WTC11 (cell line): ENCODE measurements at regions not wholly inside any gene's neighbourhood (a gene's known extent, or its start where the extent isn't known, plus 50 kb on each side); places are given as distances from the start of the nearest gene placed in this dataset.
"Not testable (repeated sequence)": the region's sequence is repeated elsewhere in the genome, so short reads cannot be mapped to it uniquely, and the experiment has no call there.

Source experiments
- ATAC-seq: fragments of 200-7000 bp; cut with Tn5 transposase; 2 replicates; pipeline ENCODE4 v1.10.0; 2021; ENCODE audit warnings: mild to moderate bottlenecking, moderate library complexity
- CTCF ChIA-PET: fragments of 300-600 bp; sonication (Branson Sonifier 250); formaldehyde crosslinking; loops from one replicate; lab custom pipeline; 2021; ENCODE audit warnings: antibody characterized with exemption; lab: Charles Lee
- POLR2A ChIA-PET: fragments of 350-600 bp; sonication (Branson Sonifier 250); formaldehyde crosslinking; loops from one replicate; lab custom pipeline; 2021; ENCODE audit warnings: antibody characterized with exemption; lab: Charles Lee
- DNase-seq: peaks from one replicate; pipeline ENCODE4 v3.0.0; 2021; ENCODE audit warnings: low spot score
- H3K27ac Mint-ChIP-seq: 2 replicates; pipeline ENCODE4 v1.8.0; 2021; ENCODE audit warnings: mixed read lengths
- H3K27me3 Mint-ChIP-seq: 2 replicates; pipeline ENCODE4 v1.8.0; 2021; ENCODE audit warnings: low read depth, mild to moderate bottlenecking, moderate library complexity, mixed read lengths
- H3K36me3 Mint-ChIP-seq: 2 replicates; pipeline ENCODE4 v1.8.0; 2021; ENCODE audit warnings: mixed read lengths
- H3K4me1 Mint-ChIP-seq: 2 replicates; pipeline ENCODE4 v1.8.0; 2022; ENCODE audit warnings: mixed read lengths
- H3K4me3 Mint-ChIP-seq: 2 replicates; pipeline ENCODE4 v1.8.0; 2021; ENCODE audit warnings: mild to moderate bottlenecking, moderate library complexity, mixed read lengths
- H3K9me3 Mint-ChIP-seq: 2 replicates; pipeline ENCODE4 v1.8.0; 2021; ENCODE audit warnings: mixed read lengths
- FOXK1 ChIP-seq: sonication (generic); formaldehyde crosslinking; IDR thresholded peaks from 2 replicates; pipeline ENCODE4 v1.8.0; 2022; ENCODE audit warnings: mild to moderate bottlenecking, moderate library complexity, missing genetic modification reagents
- KAT7 ChIP-seq: sonication (generic); formaldehyde crosslinking; IDR thresholded peaks from 2 replicates; pipeline ENCODE4 v1.8.1; 2023; ENCODE audit warnings: missing genetic modification reagents, mild to moderate bottlenecking, borderline replicate concordance
- PRRX2 ChIP-seq: fragments of 250-450 bp; sonication (Bioruptor Pico); IDR thresholded peaks from 2 replicates; pipeline ENCODE4 v1.8.0; 2021; ENCODE audit warnings: mild to moderate bottlenecking
- ZBTB21 ChIP-seq: sonication (generic); formaldehyde crosslinking; IDR thresholded peaks from 2 replicates; pipeline ENCODE4 v1.8.1; 2023; ENCODE audit warnings: mild to moderate bottlenecking, missing genetic modification reagents, borderline replicate concordance
- TF ChIP-seq, protein P1 (sequence below): sonication (generic); formaldehyde crosslinking; IDR thresholded peaks from 2 replicates; pipeline ENCODE4 v1.8.0; 2022; ENCODE audit warnings: mild to moderate bottlenecking, missing genetic modification reagents
- TF ChIP-seq, protein P2 (sequence below): sonication (generic); formaldehyde crosslinking; IDR thresholded peaks from 2 replicates; pipeline ENCODE4 v1.8.1; 2022; ENCODE audit warnings: mild to moderate bottlenecking, missing genetic modification reagents, moderate library complexity, borderline replicate concordance
- TF ChIP-seq, protein P3 (sequence below): fragments of 200-600 bp; IDR thresholded peaks from 2 replicates; pipeline ENCODE4 v1.8.0; 2022; ENCODE audit warnings: antibody characterized with exemption
- TF ChIP-seq, protein P4 (sequence below): fragments of 250-450 bp; sonication (Bioruptor Pico); IDR thresholded peaks from 2 replicates; pipeline ENCODE4 v1.9.0; 2021; ENCODE audit warnings: mild to moderate bottlenecking
- TF ChIP-seq, protein P5 (sequence below): sonication (generic); formaldehyde crosslinking; IDR thresholded peaks from 2 replicates; pipeline ENCODE4 v1.8.1; 2023; ENCODE audit warnings: mild to moderate bottlenecking, missing genetic modification reagents
- TF ChIP-seq, protein P6 (sequence below): sonication (generic); formaldehyde crosslinking; IDR thresholded peaks from 2 replicates; pipeline ENCODE4 v1.8.1; 2023; ENCODE audit warnings: mild to moderate bottlenecking, missing genetic modification reagents, moderate library complexity
- TF ChIP-seq, protein P7 (sequence below): sonication (generic); formaldehyde crosslinking; IDR thresholded peaks from 2 replicates; pipeline ENCODE4 v1.8.0; 2023; ENCODE audit warnings: mild to moderate bottlenecking, missing genetic modification reagents
- TF ChIP-seq, protein P8 (sequence below): sonication (generic); formaldehyde crosslinking; IDR thresholded peaks from 2 replicates; pipeline ENCODE4 v1.8.0; 2023; ENCODE audit warnings: missing genetic modification reagents, mild to moderate bottlenecking, borderline replicate concordance

DNA sequence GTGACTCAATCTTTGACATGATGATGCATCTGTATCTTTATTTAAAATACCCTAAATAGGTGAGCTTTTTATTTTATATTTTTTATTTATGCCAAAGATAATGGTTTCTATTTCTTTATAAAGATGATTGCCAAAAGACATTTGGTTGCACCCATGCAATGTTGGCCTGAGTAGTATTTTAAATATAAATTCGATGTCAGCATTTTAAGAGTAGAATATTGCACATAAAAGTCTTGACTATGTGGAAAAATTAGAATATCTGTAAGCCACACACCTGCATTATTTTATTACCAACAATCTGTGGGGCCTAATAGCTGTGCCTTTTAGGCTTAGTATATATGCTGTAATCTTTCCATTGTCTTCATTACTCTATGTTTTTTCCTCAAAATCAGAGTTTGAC, 91.4 kb downstream of the CPXCR1 start (continued):
- TF ChIP-seq, protein P1, sequence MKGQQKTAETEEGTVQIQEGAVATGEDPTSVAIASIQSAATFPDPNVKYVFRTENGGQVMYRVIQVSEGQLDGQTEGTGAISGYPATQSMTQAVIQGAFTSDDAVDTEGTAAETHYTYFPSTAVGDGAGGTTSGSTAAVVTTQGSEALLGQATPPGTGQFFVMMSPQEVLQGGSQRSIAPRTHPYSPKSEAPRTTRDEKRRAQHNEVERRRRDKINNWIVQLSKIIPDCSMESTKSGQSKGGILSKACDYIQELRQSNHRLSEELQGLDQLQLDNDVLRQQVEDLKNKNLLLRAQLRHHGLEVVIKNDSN (CRISPR knock-in tag), result no peak
- TF ChIP-seq, protein P2, sequence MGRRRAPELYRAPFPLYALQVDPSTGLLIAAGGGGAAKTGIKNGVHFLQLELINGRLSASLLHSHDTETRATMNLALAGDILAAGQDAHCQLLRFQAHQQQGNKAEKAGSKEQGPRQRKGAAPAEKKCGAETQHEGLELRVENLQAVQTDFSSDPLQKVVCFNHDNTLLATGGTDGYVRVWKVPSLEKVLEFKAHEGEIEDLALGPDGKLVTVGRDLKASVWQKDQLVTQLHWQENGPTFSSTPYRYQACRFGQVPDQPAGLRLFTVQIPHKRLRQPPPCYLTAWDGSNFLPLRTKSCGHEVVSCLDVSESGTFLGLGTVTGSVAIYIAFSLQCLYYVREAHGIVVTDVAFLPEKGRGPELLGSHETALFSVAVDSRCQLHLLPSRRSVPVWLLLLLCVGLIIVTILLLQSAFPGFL, result no peak
- TF ChIP-seq FOXK1 (CRISPR knock-in tag) (no peak), KAT7 (CRISPR knock-in tag) (no peak), ZBTB21 (no peak), PRRX2 (CRISPR knock-in tag) (no peak)
- TF ChIP-seq, protein P3, sequence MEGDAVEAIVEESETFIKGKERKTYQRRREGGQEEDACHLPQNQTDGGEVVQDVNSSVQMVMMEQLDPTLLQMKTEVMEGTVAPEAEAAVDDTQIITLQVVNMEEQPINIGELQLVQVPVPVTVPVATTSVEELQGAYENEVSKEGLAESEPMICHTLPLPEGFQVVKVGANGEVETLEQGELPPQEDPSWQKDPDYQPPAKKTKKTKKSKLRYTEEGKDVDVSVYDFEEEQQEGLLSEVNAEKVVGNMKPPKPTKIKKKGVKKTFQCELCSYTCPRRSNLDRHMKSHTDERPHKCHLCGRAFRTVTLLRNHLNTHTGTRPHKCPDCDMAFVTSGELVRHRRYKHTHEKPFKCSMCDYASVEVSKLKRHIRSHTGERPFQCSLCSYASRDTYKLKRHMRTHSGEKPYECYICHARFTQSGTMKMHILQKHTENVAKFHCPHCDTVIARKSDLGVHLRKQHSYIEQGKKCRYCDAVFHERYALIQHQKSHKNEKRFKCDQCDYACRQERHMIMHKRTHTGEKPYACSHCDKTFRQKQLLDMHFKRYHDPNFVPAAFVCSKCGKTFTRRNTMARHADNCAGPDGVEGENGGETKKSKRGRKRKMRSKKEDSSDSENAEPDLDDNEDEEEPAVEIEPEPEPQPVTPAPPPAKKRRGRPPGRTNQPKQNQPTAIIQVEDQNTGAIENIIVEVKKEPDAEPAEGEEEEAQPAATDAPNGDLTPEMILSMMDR, result no peak
- TF ChIP-seq, protein P4, sequence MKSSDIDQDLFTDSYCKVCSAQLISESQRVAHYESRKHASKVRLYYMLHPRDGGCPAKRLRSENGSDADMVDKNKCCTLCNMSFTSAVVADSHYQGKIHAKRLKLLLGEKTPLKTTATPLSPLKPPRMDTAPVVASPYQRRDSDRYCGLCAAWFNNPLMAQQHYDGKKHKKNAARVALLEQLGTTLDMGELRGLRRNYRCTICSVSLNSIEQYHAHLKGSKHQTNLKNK (CRISPR knock-in tag), result no peak
- TF ChIP-seq, protein P5, sequence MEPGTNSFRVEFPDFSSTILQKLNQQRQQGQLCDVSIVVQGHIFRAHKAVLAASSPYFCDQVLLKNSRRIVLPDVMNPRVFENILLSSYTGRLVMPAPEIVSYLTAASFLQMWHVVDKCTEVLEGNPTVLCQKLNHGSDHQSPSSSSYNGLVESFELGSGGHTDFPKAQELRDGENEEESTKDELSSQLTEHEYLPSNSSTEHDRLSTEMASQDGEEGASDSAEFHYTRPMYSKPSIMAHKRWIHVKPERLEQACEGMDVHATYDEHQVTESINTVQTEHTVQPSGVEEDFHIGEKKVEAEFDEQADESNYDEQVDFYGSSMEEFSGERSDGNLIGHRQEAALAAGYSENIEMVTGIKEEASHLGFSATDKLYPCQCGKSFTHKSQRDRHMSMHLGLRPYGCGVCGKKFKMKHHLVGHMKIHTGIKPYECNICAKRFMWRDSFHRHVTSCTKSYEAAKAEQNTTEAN (CRISPR knock-in tag), result no peak
- TF ChIP-seq, protein P6, sequence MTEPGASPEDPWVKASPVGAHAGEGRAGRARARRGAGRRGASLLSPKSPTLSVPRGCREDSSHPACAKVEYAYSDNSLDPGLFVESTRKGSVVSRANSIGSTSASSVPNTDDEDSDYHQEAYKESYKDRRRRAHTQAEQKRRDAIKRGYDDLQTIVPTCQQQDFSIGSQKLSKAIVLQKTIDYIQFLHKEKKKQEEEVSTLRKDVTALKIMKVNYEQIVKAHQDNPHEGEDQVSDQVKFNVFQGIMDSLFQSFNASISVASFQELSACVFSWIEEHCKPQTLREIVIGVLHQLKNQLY (CRISPR knock-in tag), result no peak
- TF ChIP-seq, protein P7, sequence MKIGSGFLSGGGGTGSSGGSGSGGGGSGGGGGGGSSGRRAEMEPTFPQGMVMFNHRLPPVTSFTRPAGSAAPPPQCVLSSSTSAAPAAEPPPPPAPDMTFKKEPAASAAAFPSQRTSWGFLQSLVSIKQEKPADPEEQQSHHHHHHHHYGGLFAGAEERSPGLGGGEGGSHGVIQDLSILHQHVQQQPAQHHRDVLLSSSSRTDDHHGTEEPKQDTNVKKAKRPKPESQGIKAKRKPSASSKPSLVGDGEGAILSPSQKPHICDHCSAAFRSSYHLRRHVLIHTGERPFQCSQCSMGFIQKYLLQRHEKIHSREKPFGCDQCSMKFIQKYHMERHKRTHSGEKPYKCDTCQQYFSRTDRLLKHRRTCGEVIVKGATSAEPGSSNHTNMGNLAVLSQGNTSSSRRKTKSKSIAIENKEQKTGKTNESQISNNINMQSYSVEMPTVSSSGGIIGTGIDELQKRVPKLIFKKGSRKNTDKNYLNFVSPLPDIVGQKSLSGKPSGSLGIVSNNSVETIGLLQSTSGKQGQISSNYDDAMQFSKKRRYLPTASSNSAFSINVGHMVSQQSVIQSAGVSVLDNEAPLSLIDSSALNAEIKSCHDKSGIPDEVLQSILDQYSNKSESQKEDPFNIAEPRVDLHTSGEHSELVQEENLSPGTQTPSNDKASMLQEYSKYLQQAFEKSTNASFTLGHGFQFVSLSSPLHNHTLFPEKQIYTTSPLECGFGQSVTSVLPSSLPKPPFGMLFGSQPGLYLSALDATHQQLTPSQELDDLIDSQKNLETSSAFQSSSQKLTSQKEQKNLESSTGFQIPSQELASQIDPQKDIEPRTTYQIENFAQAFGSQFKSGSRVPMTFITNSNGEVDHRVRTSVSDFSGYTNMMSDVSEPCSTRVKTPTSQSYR (CRISPR knock-in tag), result no peak
- TF ChIP-seq, protein P8, sequence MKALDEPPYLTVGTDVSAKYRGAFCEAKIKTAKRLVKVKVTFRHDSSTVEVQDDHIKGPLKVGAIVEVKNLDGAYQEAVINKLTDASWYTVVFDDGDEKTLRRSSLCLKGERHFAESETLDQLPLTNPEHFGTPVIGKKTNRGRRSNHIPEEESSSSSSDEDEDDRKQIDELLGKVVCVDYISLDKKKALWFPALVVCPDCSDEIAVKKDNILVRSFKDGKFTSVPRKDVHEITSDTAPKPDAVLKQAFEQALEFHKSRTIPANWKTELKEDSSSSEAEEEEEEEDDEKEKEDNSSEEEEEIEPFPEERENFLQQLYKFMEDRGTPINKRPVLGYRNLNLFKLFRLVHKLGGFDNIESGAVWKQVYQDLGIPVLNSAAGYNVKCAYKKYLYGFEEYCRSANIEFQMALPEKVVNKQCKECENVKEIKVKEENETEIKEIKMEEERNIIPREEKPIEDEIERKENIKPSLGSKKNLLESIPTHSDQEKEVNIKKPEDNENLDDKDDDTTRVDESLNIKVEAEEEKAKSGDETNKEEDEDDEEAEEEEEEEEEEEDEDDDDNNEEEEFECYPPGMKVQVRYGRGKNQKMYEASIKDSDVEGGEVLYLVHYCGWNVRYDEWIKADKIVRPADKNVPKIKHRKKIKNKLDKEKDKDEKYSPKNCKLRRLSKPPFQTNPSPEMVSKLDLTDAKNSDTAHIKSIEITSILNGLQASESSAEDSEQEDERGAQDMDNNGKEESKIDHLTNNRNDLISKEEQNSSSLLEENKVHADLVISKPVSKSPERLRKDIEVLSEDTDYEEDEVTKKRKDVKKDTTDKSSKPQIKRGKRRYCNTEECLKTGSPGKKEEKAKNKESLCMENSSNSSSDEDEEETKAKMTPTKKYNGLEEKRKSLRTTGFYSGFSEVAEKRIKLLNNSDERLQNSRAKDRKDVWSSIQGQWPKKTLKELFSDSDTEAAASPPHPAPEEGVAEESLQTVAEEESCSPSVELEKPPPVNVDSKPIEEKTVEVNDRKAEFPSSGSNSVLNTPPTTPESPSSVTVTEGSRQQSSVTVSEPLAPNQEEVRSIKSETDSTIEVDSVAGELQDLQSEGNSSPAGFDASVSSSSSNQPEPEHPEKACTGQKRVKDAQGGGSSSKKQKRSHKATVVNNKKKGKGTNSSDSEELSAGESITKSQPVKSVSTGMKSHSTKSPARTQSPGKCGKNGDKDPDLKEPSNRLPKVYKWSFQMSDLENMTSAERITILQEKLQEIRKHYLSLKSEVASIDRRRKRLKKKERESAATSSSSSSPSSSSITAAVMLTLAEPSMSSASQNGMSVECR (CRISPR knock-in tag), result no peak

DNA sequence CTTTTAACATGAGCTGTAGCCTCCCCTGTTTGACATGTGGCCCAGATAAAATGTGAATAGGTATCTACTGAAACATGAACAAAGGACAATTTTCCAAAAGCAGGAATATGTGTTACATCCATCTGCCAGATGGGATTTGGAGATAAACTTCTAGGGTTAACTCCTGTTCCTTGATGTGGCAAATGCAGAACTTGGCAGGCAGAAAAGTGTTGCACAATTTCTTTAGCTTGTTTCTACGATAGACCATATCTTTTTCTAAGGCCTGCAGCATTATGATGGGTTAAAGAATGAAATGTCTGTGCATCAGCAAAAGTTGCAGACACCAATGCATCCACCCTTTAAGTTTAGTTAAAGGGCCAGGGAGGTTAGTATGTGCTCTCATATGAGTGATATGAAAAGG, 96.8 kb downstream of the CPXCR1 start:
- H3K27me3 Mint-ChIP-seq, POLR2A ChIA-PET, H3K27ac Mint-ChIP-seq, DNase-seq, CTCF ChIA-PET, ATAC-seq, H3K4me3 Mint-ChIP-seq, H3K36me3 Mint-ChIP-seq, H3K4me1 Mint-ChIP-seq: not testable (repeated sequence)
- peaks cover 17% of the 10 kb centered on the region for H3K9me3 Mint-ChIP-seq
